Astrocyte (in vitro differentiated cells and primary cell): ENCODE measurements at regions not wholly inside any gene's neighbourhood (a gene's known extent, or its start where the extent isn't known, plus 50 kb on each side); places are given as distances from the start of the nearest gene placed in this dataset.

ENCODE experiments used
- DNase-seq: peaks from one replicate; pipeline ENCODE4 v3.0.0-alpha.2; 2010; ENCODE audit warnings: low read depth
- FAIRE-seq: peaks from 2 replicates; lab custom pipeline; 2011; peaks lifted over from hg19 to GRCh38; lab: Jason Lieb, UNC
- H2AFZ ChIP-seq: 2 replicates; pipeline ENCODE4 v1.6.0; 2012; ENCODE audit warnings: low read depth, low read length, inconsistent platforms
- H3K27ac ChIP-seq: 2 replicates; pipeline ENCODE4 v1.5.1; 2011; ENCODE audit warnings: low read depth, low read length, inconsistent platforms
- H3K27me3 ChIP-seq: 2 replicates; pipeline ENCODE4 v1.6.0; 2011; ENCODE audit warnings: low read length, inconsistent platforms; ENCODE audit not compliant: insufficient read depth
- H3K36me3 ChIP-seq: 2 replicates; pipeline ENCODE4 v1.5.1; 2011; ENCODE audit warnings: low read length, inconsistent platforms; ENCODE audit not compliant: insufficient read depth
- H3K4me1 ChIP-seq: 2 replicates; pipeline ENCODE4 v1.5.1; 2011; ENCODE audit warnings: low read length, inconsistent platforms; ENCODE audit not compliant: insufficient read depth
- H3K4me2 ChIP-seq: 2 replicates; pipeline ENCODE4 v1.6.0; 2012; ENCODE audit warnings: low read length, inconsistent platforms
- H3K4me3 ChIP-seq: 2 replicates; pipeline ENCODE4 v1.5.1; 2011; ENCODE audit warnings: low read depth, mild to moderate bottlenecking, low read length, inconsistent platforms; ENCODE audit not compliant: insufficient read depth
- H3K79me2 ChIP-seq: 2 replicates; pipeline ENCODE4 v1.6.0; 2012; ENCODE audit warnings: mild to moderate bottlenecking, low read length, inconsistent platforms; ENCODE audit not compliant: insufficient read depth
- H3K9ac ChIP-seq: 2 replicates; pipeline ENCODE4 v1.6.0; 2012; ENCODE audit warnings: mild to moderate bottlenecking, low read length, inconsistent platforms
- H3K9me3 ChIP-seq: 2 replicates; pipeline ENCODE4 v1.5.1; 2012; ENCODE audit warnings: low read depth, mild to moderate bottlenecking, low read length, inconsistent platforms; ENCODE audit not compliant: insufficient read depth
- H4K20me1 ChIP-seq: 2 replicates; pipeline ENCODE4 v1.6.0; 2012; ENCODE audit warnings: low read length, inconsistent platforms; ENCODE audit not compliant: insufficient read depth
- H3K27ac Mint-ChIP-seq: one replicate; pipeline ENCODE4 v1.8.0; 2021; ENCODE audit warnings: mild to moderate bottlenecking, mixed read lengths; ENCODE audit not compliant: unreplicated experiment
- H3K27me3 Mint-ChIP-seq: one replicate; pipeline ENCODE4 v1.8.0; 2021; ENCODE audit warnings: low read depth, mixed read lengths; ENCODE audit not compliant: unreplicated experiment
- H3K36me3 Mint-ChIP-seq: one replicate; pipeline ENCODE4 v1.8.0; 2021; ENCODE audit warnings: low read depth, mixed read lengths; ENCODE audit not compliant: unreplicated experiment
- H3K4me1 Mint-ChIP-seq: one replicate; pipeline ENCODE4 v1.8.0; 2021; ENCODE audit warnings: low read depth, mixed read lengths; ENCODE audit not compliant: unreplicated experiment
- H3K4me3 Mint-ChIP-seq: one replicate; pipeline ENCODE4 v1.8.0; 2021; ENCODE audit warnings: mild to moderate bottlenecking, moderate library complexity, mixed read lengths; ENCODE audit not compliant: unreplicated experiment
- H3K9me3 Mint-ChIP-seq: one replicate; pipeline ENCODE4 v1.8.0; 2021; ENCODE audit warnings: mild to moderate bottlenecking, mixed read lengths; ENCODE audit not compliant: unreplicated experiment
- EZH2 ChIP-seq: IDR thresholded peaks from 2 replicates; pipeline ENCODE4 v1.6.1; 2012; ENCODE audit warnings: mild to moderate bottlenecking, low read length, inconsistent platforms; ENCODE audit not compliant: insufficient read depth
- TF ChIP-seq, protein P1 (sequence below): IDR thresholded peaks from 2 replicates; pipeline ENCODE4 v1.5.1; 2011; ENCODE audit warnings: low read depth, mild to moderate bottlenecking, inconsistent platforms, low read length, moderate library complexity; ENCODE audit not compliant: insufficient read depth

DNA sequence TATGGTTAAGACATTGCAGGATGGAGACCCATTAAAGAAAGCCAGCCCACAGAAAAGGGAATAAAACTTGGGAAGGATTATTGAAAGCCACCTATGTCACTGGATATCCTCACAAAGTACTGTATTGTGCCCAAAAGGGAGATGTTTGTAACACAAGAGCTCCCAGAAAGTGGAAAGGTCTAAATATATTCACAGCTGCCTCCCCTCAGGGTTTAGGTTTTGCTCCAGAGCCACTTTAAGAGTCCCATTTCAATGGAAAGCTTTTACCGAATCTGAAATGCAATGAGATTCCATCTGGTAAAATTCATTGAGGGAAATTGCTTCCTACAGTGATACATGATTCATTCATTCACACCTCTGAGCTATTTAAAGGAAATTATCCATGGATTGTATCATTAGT is 176.4 kb downstream of the XPNPEP1 start:
- no peak for FAIRE-seq
- H3K27ac ChIP-seq: no peak overlapping the region

DNA sequence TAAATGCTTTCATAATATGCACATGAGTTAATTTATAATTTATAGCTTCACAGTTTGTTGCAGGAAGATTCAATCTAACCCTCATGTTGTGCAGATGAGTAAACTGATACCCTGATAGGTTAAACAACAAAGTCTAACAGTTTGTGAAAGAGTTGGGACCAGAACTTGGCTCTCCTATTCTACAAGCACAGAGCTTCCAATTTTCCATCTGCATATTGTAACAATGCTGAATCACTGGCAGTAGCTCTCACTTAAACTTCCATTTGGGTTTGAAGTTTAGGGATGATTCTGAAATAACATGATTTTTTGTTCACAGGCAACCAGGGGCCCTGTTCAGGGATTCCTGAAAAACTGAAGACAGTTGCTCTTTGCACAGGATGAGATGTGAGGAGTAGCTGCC is 179.3 kb downstream of the XPNPEP1 start:
- Histone ChIP-seq H2AFZ (no peak overlapping the region), H3K27me3 (no peaks in the 10 kb centered on the region), H3K4me2 (no peak overlapping the region), H3K9ac (no peak overlapping the region), H3K27ac (no peak overlapping the region), H3K4me1 (no peaks in the 10 kb centered on the region), H3K9me3 (no peaks in the 10 kb centered on the region), H4K20me1 (no peaks in the 10 kb centered on the region), H3K36me3 (no peaks in the 10 kb centered on the region), H3K79me2 (no peaks in the 10 kb centered on the region), H3K4me3 (no peak overlapping the region)
- Mint-ChIP-seq H3K9me3 (no peaks in the 10 kb centered on the region), H3K4me1 (peaks cover 2% of the 10 kb centered on the region), H3K27me3 (peaks cover 7% of the 10 kb centered on the region), H3K27ac (no peak overlapping the region), H3K36me3 (no peaks in the 10 kb centered on the region), H3K4me3 (no peak overlapping the region)
- DNase-seq: no peak
- no peak for FAIRE-seq
- no peak for TF ChIP-seq EZH2
- TF ChIP-seq, protein P1, sequence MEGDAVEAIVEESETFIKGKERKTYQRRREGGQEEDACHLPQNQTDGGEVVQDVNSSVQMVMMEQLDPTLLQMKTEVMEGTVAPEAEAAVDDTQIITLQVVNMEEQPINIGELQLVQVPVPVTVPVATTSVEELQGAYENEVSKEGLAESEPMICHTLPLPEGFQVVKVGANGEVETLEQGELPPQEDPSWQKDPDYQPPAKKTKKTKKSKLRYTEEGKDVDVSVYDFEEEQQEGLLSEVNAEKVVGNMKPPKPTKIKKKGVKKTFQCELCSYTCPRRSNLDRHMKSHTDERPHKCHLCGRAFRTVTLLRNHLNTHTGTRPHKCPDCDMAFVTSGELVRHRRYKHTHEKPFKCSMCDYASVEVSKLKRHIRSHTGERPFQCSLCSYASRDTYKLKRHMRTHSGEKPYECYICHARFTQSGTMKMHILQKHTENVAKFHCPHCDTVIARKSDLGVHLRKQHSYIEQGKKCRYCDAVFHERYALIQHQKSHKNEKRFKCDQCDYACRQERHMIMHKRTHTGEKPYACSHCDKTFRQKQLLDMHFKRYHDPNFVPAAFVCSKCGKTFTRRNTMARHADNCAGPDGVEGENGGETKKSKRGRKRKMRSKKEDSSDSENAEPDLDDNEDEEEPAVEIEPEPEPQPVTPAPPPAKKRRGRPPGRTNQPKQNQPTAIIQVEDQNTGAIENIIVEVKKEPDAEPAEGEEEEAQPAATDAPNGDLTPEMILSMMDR: no peak

More for the DNA sequence above, 176.4 kb downstream of the XPNPEP1 start:
- Histone ChIP-seq H3K79me2 (no peaks in the 10 kb centered on the region), H3K27me3 (no peaks in the 10 kb centered on the region), H4K20me1 (no peaks in the 10 kb centered on the region), H2AFZ (no peak overlapping the region), H3K4me2 (no peak overlapping the region), H3K9ac (no peak overlapping the region), H3K9me3 (no peaks in the 10 kb centered on the region), H3K4me3 (no peak overlapping the region), H3K36me3 (no peaks in the 10 kb centered on the region), H3K4me1 (no peaks in the 10 kb centered on the region)
- H3K4me1 Mint-ChIP-seq: no peaks in the 10 kb centered on the region
- no peak for DNase-seq
- H3K27ac Mint-ChIP-seq: no peak overlapping the region
- TF ChIP-seq EZH2: no peak
- TF ChIP-seq, protein P1: no peak
- H3K9me3 Mint-ChIP-seq: no peaks in the 10 kb centered on the region
- peaks cover 7% of the 10 kb centered on the region for H3K27me3 Mint-ChIP-seq
- H3K4me3 Mint-ChIP-seq: no peak overlapping the region
- no peaks in the 10 kb centered on the region for H3K36me3 Mint-ChIP-seq

DNA sequence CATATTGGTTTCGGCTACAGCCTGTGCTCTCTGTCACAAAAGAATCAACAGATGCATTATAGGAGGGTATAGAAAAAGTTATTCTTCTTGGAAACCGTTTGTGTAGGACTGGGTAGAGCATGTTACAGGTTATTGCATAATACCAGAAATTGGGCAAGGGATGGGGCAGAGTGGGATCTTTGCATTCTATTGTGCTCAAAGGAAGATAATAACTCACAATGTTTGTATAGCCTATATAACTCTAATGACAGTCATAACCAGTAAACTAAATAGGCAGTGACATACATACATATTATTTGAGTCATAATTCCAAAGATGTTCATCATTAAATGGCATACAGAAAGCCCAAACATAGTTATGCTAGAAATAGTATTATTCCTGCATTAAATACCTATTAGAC is 179.7 kb downstream of the XPNPEP1 start:
- Histone ChIP-seq H3K79me2 (no peaks in the 10 kb centered on the region), H3K9ac (no peak overlapping the region), H3K4me1 (no peaks in the 10 kb centered on the region), H2AFZ (no peak overlapping the region), H3K4me3 (no peak overlapping the region), H3K4me2 (no peak overlapping the region), H3K27ac (no peak overlapping the region), H3K36me3 (no peaks in the 10 kb centered on the region), H3K27me3 (no peaks in the 10 kb centered on the region), H4K20me1 (no peaks in the 10 kb centered on the region), H3K9me3 (no peaks in the 10 kb centered on the region)
- H3K4me1 Mint-ChIP-seq: peaks cover 2% of the 10 kb centered on the region
- H3K27ac Mint-ChIP-seq: no peak overlapping the region
- no peak for TF ChIP-seq EZH2
- TF ChIP-seq, protein P1: no peak
- no peak overlapping the region for H3K4me3 Mint-ChIP-seq
- DNase-seq: no peak
- FAIRE-seq: no peak
- no peaks in the 10 kb centered on the region for H3K36me3 Mint-ChIP-seq
- H3K9me3 Mint-ChIP-seq: no peaks in the 10 kb centered on the region
- peaks cover 7% of the 10 kb centered on the region for H3K27me3 Mint-ChIP-seq
